Activated CD4-positive, CD25-positive, alpha-beta regulatory T cell treated with anti-CD3 and anti-CD28 coated beads, Interleukin-2, amount 50 U/mL, for 16 hours (primary cell): ENCODE measurements at regions not wholly inside any gene's neighbourhood (a gene's known extent, or its start where the extent isn't known, plus 50 kb on each side); places are given as distances from the start of the nearest gene placed in this dataset.
"Not testable (repeated sequence)": the region's sequence is repeated elsewhere in the genome, so short reads cannot be mapped to it uniquely, and the experiment has no call there.

ENCODE experiments used
- DNase-seq: peaks from one replicate; pipeline ENCODE4 v3.0.0-alpha.2; 2020; ENCODE audit warnings: low read depth, low spot score

DNA sequence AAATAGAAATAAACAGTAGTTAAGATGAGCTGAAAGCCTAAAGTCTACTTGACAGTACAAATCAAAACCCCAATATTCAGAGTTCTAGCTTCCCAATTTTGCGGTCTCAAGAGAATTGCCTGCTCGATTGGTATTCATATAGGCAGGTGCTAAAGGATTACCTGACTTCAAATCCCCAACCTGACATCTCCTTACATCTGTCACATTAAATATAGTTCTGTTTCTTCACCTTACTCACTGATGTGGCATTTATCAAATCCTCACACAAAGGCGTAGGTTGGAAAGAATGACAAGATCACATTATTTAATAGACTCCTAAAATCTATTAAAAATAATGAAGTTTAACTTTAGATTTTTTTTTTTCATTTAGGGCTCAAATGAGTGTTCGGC, 72.8 kb upstream of the ANKH start:
- no peak for DNase-seq

GRCh38 chr5:14942212-14942611, 70.6 kb upstream of the ANKH start:
- no peak for DNase-seq

DNA sequence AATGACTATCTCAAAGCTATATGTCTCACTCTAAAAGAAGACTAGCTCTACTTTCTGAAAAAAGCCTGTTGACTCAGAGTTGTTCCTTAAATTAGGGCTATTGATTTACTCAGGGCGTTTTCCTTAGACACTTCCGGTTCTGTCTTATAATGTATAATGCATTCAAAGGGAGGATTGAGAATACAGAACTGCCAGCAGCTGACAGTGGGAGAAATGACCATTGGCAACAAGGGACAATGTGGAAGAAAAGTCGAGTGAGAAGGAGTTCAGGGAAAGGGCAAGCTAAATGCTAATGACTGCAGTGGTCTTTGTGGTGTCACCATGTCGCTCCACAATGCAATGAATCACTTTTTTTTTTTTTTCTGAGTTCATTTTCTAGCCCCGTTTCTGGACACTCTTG, 65.7 kb upstream of the ANKH start:
- DNase-seq = no peak

DNA sequence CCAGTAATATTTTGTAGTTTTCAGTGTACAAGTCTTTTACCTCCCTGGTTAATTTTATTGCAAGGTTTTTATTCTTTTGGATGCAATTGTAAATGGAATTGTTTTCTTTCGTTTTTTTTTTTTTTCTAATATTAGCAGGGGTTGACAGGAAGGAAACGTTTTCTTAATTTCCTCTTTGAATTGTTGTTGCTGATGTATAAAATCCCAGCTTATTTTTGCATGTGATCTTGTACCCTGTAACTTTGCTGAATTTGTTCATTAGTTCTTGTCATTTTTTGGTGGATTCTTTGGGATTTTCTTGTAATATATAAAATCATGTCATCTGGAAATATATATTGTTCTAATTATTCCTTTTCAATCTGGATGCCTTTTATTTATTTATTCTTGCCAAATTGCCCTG, 65.0 kb upstream of the ANKH start:
- DNase-seq = no peak

GRCh38 chr5:14935341-14935740, 63.8 kb upstream of the ANKH start:
- no peak for DNase-seq

- DNase-seq = no peak
These were observed 61.4 kb upstream of the ANKH start for GRCh38 chr5:14932902-14933469.

- no peak for DNase-seq
These were observed 58.9 kb upstream of the ANKH start for GRCh38 chr5:14930486-14930885.

DNA sequence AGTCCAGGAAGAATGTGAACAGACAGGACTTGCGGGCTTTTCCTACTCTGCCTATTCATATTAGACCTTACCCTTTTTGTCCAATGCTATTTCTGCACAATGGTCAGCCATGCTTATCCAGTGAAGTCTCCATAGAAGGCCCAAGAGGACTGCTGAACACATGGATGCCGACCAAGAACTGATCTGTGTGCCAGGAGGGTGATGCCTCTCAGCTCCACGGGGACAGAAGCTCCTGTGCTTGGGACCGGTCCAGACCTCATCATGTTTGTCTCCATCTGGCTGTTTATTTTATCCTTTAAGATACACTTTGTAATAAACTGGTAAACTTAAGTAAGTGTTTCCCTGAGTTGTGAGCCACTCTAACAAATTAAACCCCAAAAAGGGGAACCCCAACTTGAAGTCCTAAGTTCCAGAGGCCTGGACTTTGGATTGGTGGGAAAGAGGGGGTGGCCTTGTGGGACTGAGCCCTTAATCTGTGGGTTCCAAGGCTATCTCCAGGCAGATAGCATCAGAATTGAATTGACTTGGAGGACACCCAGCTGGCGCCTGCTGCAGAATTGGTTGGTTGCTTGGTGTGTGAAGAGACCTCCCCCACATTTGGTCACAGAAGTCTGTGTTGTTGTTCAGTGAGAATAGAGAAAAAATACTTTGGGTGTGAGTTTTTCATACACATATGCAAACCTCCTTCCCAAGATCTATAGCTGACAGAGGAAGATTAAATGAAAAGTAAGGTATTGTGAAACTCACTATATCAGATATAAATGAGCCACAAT, 57.9 kb upstream of the ANKH start:
- DNase-seq = no peak

GRCh38 chr5:14928661-14929060, 57.1 kb upstream of the ANKH start:
- no peak for DNase-seq

GRCh38 chr5:14925326-14925725, 53.7 kb upstream of the ANKH start:
- no peak for DNase-seq

DNA sequence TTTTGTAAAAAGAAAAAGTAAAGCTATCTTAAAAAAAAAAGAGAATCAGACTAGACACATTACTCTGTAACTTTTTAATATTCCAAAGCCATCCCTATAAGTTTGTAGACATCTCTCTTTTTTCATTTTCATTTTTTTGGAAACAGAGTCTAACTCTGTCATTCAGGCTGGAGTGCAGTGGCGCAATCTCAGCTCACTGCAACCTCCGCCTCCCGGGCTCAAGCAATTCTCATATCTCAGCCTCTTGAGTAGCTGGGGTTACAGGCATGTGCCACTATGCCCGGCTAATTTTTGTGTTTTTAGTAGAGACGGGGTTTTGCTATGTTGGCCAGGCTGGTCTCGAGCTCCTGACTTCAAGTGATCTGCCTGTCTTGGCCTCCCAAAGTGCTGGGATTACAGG, 51.4 kb upstream of the ANKH start:
- not testable (repeated sequence) for DNase-seq

- DNase-seq = no peak
These were observed 50.9 kb upstream of the ANKH start for GRCh38 chr5:14922456-14922855.
